Ovary (tissue), 7 donors: ENCODE measurements at regions not wholly inside any gene's neighbourhood (a gene's known extent, or its start where the extent isn't known, plus 50 kb on each side); places are given as distances from the start of the nearest gene placed in this dataset.

Experiments used
- DNase-seq, 5 donors: peaks; one replicate each; pipeline ENCODE4 v3.0.0-alpha.2; 2019 to 2020
- H3K27ac ChIP-seq, 2 donors: fragments of 200-600 bp; one replicate each; pipeline versions ENCODE4 v1.5.1 to v1.8.0; 2019 to 2022
- H3K27me3 ChIP-seq: fragments of 200-600 bp; one replicate; pipeline ENCODE4 v1.8.0; 2022
- H3K36me3 ChIP-seq: fragments of 200-600 bp; sonication (generic); one replicate; pipeline ENCODE4 v1.5.1; 2019
- H3K4me1 ChIP-seq: one replicate; pipeline ENCODE4 v1.8.1; 2013; ENCODE audit warnings: mild to moderate bottlenecking, moderate library complexity; ENCODE audit not compliant: insufficient read depth
- H3K4me3 ChIP-seq: fragments of 200-600 bp; sonication (generic); one replicate; pipeline ENCODE4 v1.5.1; 2017
- H3K9me3 ChIP-seq, 2 donors: fragments of 200-600 bp in 1 of 2; sonication (generic) in 1 of 2; one replicate each; pipeline versions ENCODE4 v1.5.1 to v1.8.1; 2013 to 2019; ENCODE audit warnings: mild to moderate bottlenecking in 1 of 2, moderate library complexity in 1 of 2
- EP300 ChIP-seq: sonication (generic); formaldehyde crosslinking; IDR thresholded peaks from one replicate; pipeline ENCODE4 v1.6.1; 2017; ENCODE audit warnings: antibody characterized with exemption
- POLR2A ChIP-seq: fragments of 450-650 bp; IDR thresholded peaks from one replicate; pipeline ENCODE4 v1.6.1; 2017; ENCODE audit warnings: antibody characterized with exemption, mild to moderate bottlenecking, moderate library complexity
- WGBS, 3 donors: extraction: QIAGEN DNeasy Blood & Tissue Kit in 1 of 3; methylation state at CpG; one replicate each; pipeline versions ENCODE4 v1.1.5 to v1.1.7; 2013 to 2017; 5-methylcytosine and 5-hydroxymethylcytosine counted together
- intact Hi-C, 4 donors: fragments of 100-400 bp; cut with DNase I; formaldehyde crosslinking; loops; one replicate each; pipeline versions ENCODE4 v1.11.0 to v1.15.1; 2022 to 2023
- TF ChIP-seq, protein P1 (sequence below), 3 donors: fragments of 450-650 bp in 2 of 3; fragments of 200-600 bp in 1 of 3; IDR thresholded peaks; one replicate each; pipeline versions ENCODE4 v1.5.1 to v1.8.0; 2016 to 2022; ENCODE audit warnings: antibody characterized with exemption in 3 of 3, mild to moderate bottlenecking in 1 of 3
- donor health status: DM: no; HTN: no; CAD: no; lungs with moderate emphysema.
- donor health status: DM: no; HTN: no; CAD: no.
- donor health status: Bipolar disorder and iron deficiency.
- donor health status: DM: no; HTN: no; CAD: no.
- donor health status: DM: yes; HTN: yes; CAD: no.

GRCh38 chr18:78641689-78642231, 337.9 kb upstream of the SALL3 start:
- no peaks in the 10 kb centered on the region for H3K9me3 ChIP-seq
- no peak overlapping the region for H3K27ac ChIP-seq
- TF ChIP-seq, protein P1, sequence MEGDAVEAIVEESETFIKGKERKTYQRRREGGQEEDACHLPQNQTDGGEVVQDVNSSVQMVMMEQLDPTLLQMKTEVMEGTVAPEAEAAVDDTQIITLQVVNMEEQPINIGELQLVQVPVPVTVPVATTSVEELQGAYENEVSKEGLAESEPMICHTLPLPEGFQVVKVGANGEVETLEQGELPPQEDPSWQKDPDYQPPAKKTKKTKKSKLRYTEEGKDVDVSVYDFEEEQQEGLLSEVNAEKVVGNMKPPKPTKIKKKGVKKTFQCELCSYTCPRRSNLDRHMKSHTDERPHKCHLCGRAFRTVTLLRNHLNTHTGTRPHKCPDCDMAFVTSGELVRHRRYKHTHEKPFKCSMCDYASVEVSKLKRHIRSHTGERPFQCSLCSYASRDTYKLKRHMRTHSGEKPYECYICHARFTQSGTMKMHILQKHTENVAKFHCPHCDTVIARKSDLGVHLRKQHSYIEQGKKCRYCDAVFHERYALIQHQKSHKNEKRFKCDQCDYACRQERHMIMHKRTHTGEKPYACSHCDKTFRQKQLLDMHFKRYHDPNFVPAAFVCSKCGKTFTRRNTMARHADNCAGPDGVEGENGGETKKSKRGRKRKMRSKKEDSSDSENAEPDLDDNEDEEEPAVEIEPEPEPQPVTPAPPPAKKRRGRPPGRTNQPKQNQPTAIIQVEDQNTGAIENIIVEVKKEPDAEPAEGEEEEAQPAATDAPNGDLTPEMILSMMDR (IDR thresholded peaks at IDR 0.05) = no peak
- no peak for TF ChIP-seq EP300
- 6 to 17% (median 8%) methylated on average over 3 of the region's 3 CpGs for WGBS, 3 donors
- no peak overlapping the region for H3K4me3 ChIP-seq
- H3K27me3 ChIP-seq = no peaks in the 10 kb centered on the region
- intact Hi-C loops = no loop called here
- H3K36me3 ChIP-seq = no peaks in the 10 kb centered on the region
- no peak for DNase-seq
- no peaks in the 10 kb centered on the region for H3K4me1 ChIP-seq

GRCh38 chr18:78642296-78642951, 337.2 kb upstream of the SALL3 start:
- Histone ChIP-seq H3K4me1 (no peaks in the 10 kb centered on the region), H3K9me3 (no peaks in the 10 kb centered on the region), H3K27ac (no peak overlapping the region), H3K36me3 (no peaks in the 10 kb centered on the region), H3K4me3 (no peak overlapping the region), H3K27me3 (no peaks in the 10 kb centered on the region)
- TF ChIP-seq, protein P1 (IDR thresholded peaks at IDR 0.05) = no peak
- TF ChIP-seq EP300 (no peak), POLR2A (no peak)
- WGBS, 3 donors = 4 to 7% (median 7%) methylated on average over 11 of the region's 11 CpGs
- intact Hi-C loops = no loop called here
- DNase-seq = no peak

GRCh38 chr18:78643004-78643403, 336.6 kb upstream of the SALL3 start:
- TF ChIP-seq, protein P1 (IDR thresholded peaks at IDR 0.05) = no peak
- TF ChIP-seq POLR2A (no peak), EP300 (no peak)
- Histone ChIP-seq H3K27ac (no peak overlapping the region), H3K36me3 (no peaks in the 10 kb centered on the region), H3K9me3 (no peaks in the 10 kb centered on the region), H3K4me3 (no peak overlapping the region), H3K27me3 (no peaks in the 10 kb centered on the region), H3K4me1 (no peaks in the 10 kb centered on the region)
- DNase-seq = no peak
- 12 to 22% (median 15%) methylated on average over 4 of the region's 4 CpGs for WGBS, 3 donors
- intact Hi-C loops = no loop called here

DNA sequence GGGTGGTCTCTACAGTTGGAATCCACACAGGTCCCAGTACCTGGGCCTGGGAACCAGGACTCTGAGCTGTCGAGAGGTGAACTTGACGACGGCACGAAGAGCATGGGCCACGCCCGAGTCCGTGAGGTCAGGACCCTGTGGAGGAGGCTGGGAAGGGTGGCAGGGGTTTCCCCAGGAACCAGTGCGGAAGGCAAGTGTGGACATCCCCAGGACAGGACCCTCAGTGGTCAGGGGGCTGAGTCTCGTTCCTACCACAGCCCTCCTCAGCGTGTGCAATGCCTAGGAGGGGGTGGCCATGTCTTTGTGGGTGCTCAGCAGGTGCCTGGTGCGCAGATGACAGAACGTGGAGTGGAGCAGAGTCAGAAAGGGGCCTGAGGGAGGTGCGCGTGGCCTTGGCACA, 335.6 kb upstream of the SALL3 start:
- intact Hi-C loops = no loop called here

More for the DNA sequence above, 335.6 kb upstream of the SALL3 start:
- H3K9me3 ChIP-seq = no peaks in the 10 kb centered on the region
- H3K27me3 ChIP-seq = no peaks in the 10 kb centered on the region
- no peak for TF ChIP-seq POLR2A
- TF ChIP-seq, protein P1 (IDR thresholded peaks at IDR 0.05) = no peak
- no peak for TF ChIP-seq EP300
- H3K4me1 ChIP-seq = no peaks in the 10 kb centered on the region
- H3K4me3 ChIP-seq = no peak overlapping the region
- WGBS, 3 donors = 87 to 88% (median 87%) methylated on average over 14 of the region's 14 CpGs
- H3K36me3 ChIP-seq = no peaks in the 10 kb centered on the region
- H3K27ac ChIP-seq = no peak overlapping the region
- DNase-seq = no peak
